ENCODE measurements at regions not wholly inside any gene's neighbourhood (a gene's known extent, or its start where the extent isn't known, plus 50 kb on each side); places are given as distances from the start of the nearest gene placed in this dataset.
A peak's percentile ranks its signal among the peaks of the same experiment; 100 is the strongest.

DNA sequence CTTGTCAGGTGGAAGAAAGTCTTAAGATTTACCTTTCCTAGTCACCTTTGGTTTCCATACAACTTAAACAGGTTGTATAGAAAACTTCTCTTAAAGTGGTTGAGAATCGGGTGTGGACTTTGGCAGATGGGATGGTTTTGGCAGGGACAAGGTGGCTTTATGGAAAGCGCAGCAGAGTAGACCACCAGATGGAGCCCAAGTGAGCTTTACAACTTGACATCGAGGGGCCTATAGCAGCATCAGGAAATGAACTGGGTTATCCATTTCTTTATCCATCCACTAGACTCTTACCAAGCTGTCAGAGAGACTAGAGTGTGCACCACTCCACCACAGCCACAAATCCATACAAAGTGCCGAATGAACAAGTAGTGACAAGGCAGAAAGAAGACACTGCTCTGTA lies 85.3 kb upstream of the MBNL1 start:
- TF ChIP-seq EZH2 (optimal IDR thresholded peaks at IDR 0.05; ENCODE audit: low read depth, low read length) = no peak
- TF ChIP-seq CTCF (IDR thresholded peaks at IDR 0.05; ENCODE audit: low read length) = peak; percentile 45

All from MM.1S (cell line).